IMR-90 (cell line): ENCODE measurements at regions not wholly inside any gene's neighbourhood (a gene's known extent, or its start where the extent isn't known, plus 50 kb on each side); places are given as distances from the start of the nearest gene placed in this dataset.

Experiments
- ATAC-seq: fragments of 200-7000 bp; cut with Tn5 transposase; 2 replicates; pipeline ENCODE4 v1.9.1; 2020; ENCODE audit warnings: low read depth, mild to moderate bottlenecking, moderate library complexity
- BruUV-seq: library from RNA; stranded (reverse); fragments of 400-500 nt; replicated peaks from 2 replicates; lab custom pipeline; 2021; lab: Mats Ljungman, UMichigan
- CTCF ChIA-PET: fragments of 300-600 bp; formaldehyde crosslinking; extraction: SDS; loops from one replicate; lab custom pipeline; 2021; ENCODE audit warnings: antibody characterized with exemption; lab: Yijun Ruan, JAX
- POLR2A ChIA-PET: fragments of 300-600 bp; sonication (Branson Sonifier 250); formaldehyde crosslinking; loops from one replicate; lab custom pipeline; 2022; ENCODE audit warnings: antibody characterized with exemption; ENCODE audit not compliant: unreplicated experiment; lab: Charles Lee
- DNase-seq: peaks from one replicate; pipeline ENCODE4 v3.0.0; 2013
- H2AFZ ChIP-seq: replicated peaks from 2 replicates; pipeline ENCODE3; 2013; ENCODE audit warnings: low read length, mild to moderate bottlenecking; ENCODE audit not compliant: poor library complexity
- H2AK5ac ChIP-seq: 2 replicates; pipeline ENCODE4 v1.6.1; 2013; ENCODE audit warnings: low read depth, low read length, inconsistent platforms
- H2AK9ac ChIP-seq: replicated peaks from 2 replicates; pipeline ENCODE3; 2013; ENCODE audit warnings: mild to moderate bottlenecking, low read depth, low read length, moderate library complexity; ENCODE audit not compliant: poor library complexity
- H2BK120ac ChIP-seq: 2 replicates; pipeline ENCODE4 v1.6.1; 2013; ENCODE audit warnings: low read depth, low read length, inconsistent platforms
- H2BK15ac ChIP-seq: 3 replicates; pipeline ENCODE4 v1.6.1; 2013; ENCODE audit warnings: low read depth, low read length, inconsistent platforms
- H2BK20ac ChIP-seq: 2 replicates; pipeline ENCODE4 v1.6.1; 2013; ENCODE audit warnings: low read depth, mild to moderate bottlenecking, inconsistent platforms, low read length, moderate library complexity
- H2BK5ac ChIP-seq: 2 replicates; pipeline ENCODE4 v1.6.1; 2013; ENCODE audit warnings: mild to moderate bottlenecking, low read depth, low read length, inconsistent platforms; ENCODE audit not compliant: poor library complexity, severe bottlenecking
- H3K14ac ChIP-seq: replicated peaks from 2 replicates; pipeline ENCODE4 v1.6.1; 2013; ENCODE audit warnings: low read depth, low read length, inconsistent platforms
- H3K18ac ChIP-seq: 2 replicates; pipeline ENCODE4 v1.6.1; 2013; ENCODE audit warnings: low read depth, low read length, control low read depth
- H3K23ac ChIP-seq: 2 replicates; pipeline ENCODE4 v1.6.1; 2013; ENCODE audit warnings: low read depth, low read length, inconsistent platforms
- H3K27ac ChIP-seq: 2 replicates; pipeline ENCODE4 v1.5.1; 2013; ENCODE audit warnings: mild to moderate bottlenecking, control low read depth, low read length; ENCODE audit not compliant: insufficient read depth
- H3K27me3 ChIP-seq: 2 replicates; pipeline ENCODE4 v1.6.1; 2013; ENCODE audit warnings: low read length; ENCODE audit not compliant: control insufficient read depth, insufficient read depth
- H3K36me3 ChIP-seq: 2 replicates; pipeline ENCODE4 v1.6.1; 2013; ENCODE audit warnings: low read length, mixed read lengths; ENCODE audit not compliant: control insufficient read depth, insufficient read depth
- H3K4ac ChIP-seq: 2 replicates; pipeline ENCODE4 v1.6.1; 2013; ENCODE audit warnings: low read depth, low read length, inconsistent platforms
- H3K4me1 ChIP-seq: 2 replicates; pipeline ENCODE4 v1.6.1; 2013; ENCODE audit warnings: low read length, mixed read lengths; ENCODE audit not compliant: control insufficient read depth, insufficient read depth
- H3K4me2 ChIP-seq: 2 replicates; pipeline ENCODE4 v1.6.1; 2013; ENCODE audit warnings: low read depth, mild to moderate bottlenecking, control low read depth, low read length, moderate library complexity
- H3K4me3 ChIP-seq: 2 replicates; pipeline ENCODE4 v1.5.1; 2013; ENCODE audit warnings: low read depth, mild to moderate bottlenecking, control low read depth, low read length, moderate library complexity; ENCODE audit not compliant: insufficient read depth
- H3K56ac ChIP-seq: 2 replicates; pipeline ENCODE4 v1.6.1; 2013; ENCODE audit warnings: low read length, inconsistent platforms; ENCODE audit not compliant: insufficient read depth; ENCODE audit errors: extremely low read depth
- H3K79me1 ChIP-seq, 2 experiments: 2 replicates each; pipeline ENCODE4 v1.6.1; 2013; ENCODE audit warnings: low read length in 2 of 2, inconsistent platforms in 1 of 2, low read depth in 1 of 2
- H3K9ac ChIP-seq: 2 replicates; pipeline ENCODE4 v1.6.1; 2013; ENCODE audit warnings: low read depth, low read length, control low read depth
- H3K9me1 ChIP-seq: 2 replicates; pipeline ENCODE4 v1.6.1; 2013; ENCODE audit warnings: low read length, inconsistent platforms; ENCODE audit not compliant: insufficient read depth
- H3K9me3 ChIP-seq: 2 replicates; pipeline ENCODE4 v1.6.1; 2013; ENCODE audit warnings: low read length; ENCODE audit not compliant: control insufficient read depth, insufficient read depth
- H4K20me1 ChIP-seq: 2 replicates; pipeline ENCODE4 v1.6.1; 2013; ENCODE audit warnings: low read length, inconsistent platforms; ENCODE audit not compliant: insufficient read depth
- H4K5ac ChIP-seq: 2 replicates; pipeline ENCODE4 v1.6.1; 2013; ENCODE audit warnings: mild to moderate bottlenecking, low read depth, low read length, control low read depth
- H4K8ac ChIP-seq, 2 experiments: 2 replicates each; pipeline ENCODE4 v1.6.1; 2013; ENCODE audit warnings: low read depth in 2 of 2, low read length in 2 of 2, control low read depth in 1 of 2, inconsistent platforms in 1 of 2
- H4K91ac ChIP-seq: 2 replicates; pipeline ENCODE4 v1.6.1; 2013; ENCODE audit warnings: low read depth, low read length, inconsistent platforms; ENCODE audit not compliant: insufficient read depth
- CEBPB ChIP-seq: IDR thresholded peaks from 2 replicates; pipeline ENCODE4 v1.6.1; 2012; ENCODE audit warnings: low read depth, low read length, improper control_type of control experiment
- CHD1 ChIP-seq: IDR thresholded peaks from 2 replicates; pipeline ENCODE4 v1.6.1; 2012; ENCODE audit warnings: low read depth, low read length, improper control_type of control experiment
- FOS ChIP-seq: fragments of 150-350 bp; IDR thresholded peaks from 2 replicates; pipeline ENCODE4 v1.6.1; 2016; ENCODE audit warnings: low read depth, low read length
- MAFK ChIP-seq: IDR thresholded peaks from 2 replicates; pipeline ENCODE4 v1.6.1; 2012; ENCODE audit warnings: low read depth, low read length, improper control_type of control experiment
- MAZ ChIP-seq: IDR thresholded peaks from 2 replicates; pipeline ENCODE4 v1.6.1; 2012; ENCODE audit warnings: low read depth, mild to moderate bottlenecking, low read length, improper control_type of control experiment, moderate library complexity, borderline replicate concordance
- NFE2L2 ChIP-seq: fragments of 150-350 bp; IDR thresholded peaks from 2 replicates; pipeline ENCODE4 v1.6.1; 2016; ENCODE audit warnings: low read depth, mild to moderate bottlenecking, low read length
- RAD21 ChIP-seq: IDR thresholded peaks from 2 replicates; pipeline ENCODE4 v1.6.1; 2012; ENCODE audit warnings: low read length, improper control_type of control experiment
- RCOR1 ChIP-seq: IDR thresholded peaks from 2 replicates; pipeline ENCODE4 v1.6.1; 2012; ENCODE audit warnings: mild to moderate bottlenecking, low read length, improper control_type of control experiment; ENCODE audit not compliant: insufficient replicate concordance
- RFX5 ChIP-seq: IDR thresholded peaks from 2 replicates; pipeline ENCODE4 v1.8.0; 2012; ENCODE audit warnings: low read depth, mild to moderate bottlenecking, low read length, moderate library complexity
- WGBS, 2 experiments: methylation state at CpG; one replicate each; pipeline versions ENCODE4 v1.1.5 to v1.1.7; 2013; ENCODE audit warnings: missing lambda C conversion rate in 2 of 2; ENCODE audit not compliant: insufficient read length in 1 of 2; ENCODE audit errors: extremely low coverage in 2 of 2; 5-methylcytosine and 5-hydroxymethylcytosine counted together
- dilution Hi-C: fragments of 300-500 bp; cut with HindIII; formaldehyde crosslinking; loops from one replicate; pipeline ENCODE4 v1.14.3; 2018; ENCODE audit warnings: low sequenced_read_pairs; ENCODE audit not compliant: unreplicated experiment
- in situ Hi-C: fragments of 300-500 bp; cut with MboI; formaldehyde crosslinking; loops from 3 replicates; pipeline ENCODE4 v1.14.3; 2019; ENCODE audit warnings: low sequenced_read_pairs, inconsistent platforms, mixed read lengths
- intact Hi-C: fragments of 100-400 bp; cut with micrococcal nuclease; formaldehyde crosslinking; loops from 2 replicates; pipeline ENCODE4 v1.10.0; 2022
- TF ChIP-seq, protein P1 (sequence below): fragments of 150-350 bp; IDR thresholded peaks from 2 replicates; pipeline ENCODE4 v1.6.1; 2016; ENCODE audit warnings: low read depth, mild to moderate bottlenecking, low read length, moderate library complexity, borderline replicate concordance
- TF ChIP-seq, protein P2 (sequence below): conservative IDR thresholded peaks from 2 replicates; pipeline ENCODE4 v1.5.1; 2012; ENCODE audit warnings: mild to moderate bottlenecking, low read depth, low read length, improper control_type of control experiment

DNA sequence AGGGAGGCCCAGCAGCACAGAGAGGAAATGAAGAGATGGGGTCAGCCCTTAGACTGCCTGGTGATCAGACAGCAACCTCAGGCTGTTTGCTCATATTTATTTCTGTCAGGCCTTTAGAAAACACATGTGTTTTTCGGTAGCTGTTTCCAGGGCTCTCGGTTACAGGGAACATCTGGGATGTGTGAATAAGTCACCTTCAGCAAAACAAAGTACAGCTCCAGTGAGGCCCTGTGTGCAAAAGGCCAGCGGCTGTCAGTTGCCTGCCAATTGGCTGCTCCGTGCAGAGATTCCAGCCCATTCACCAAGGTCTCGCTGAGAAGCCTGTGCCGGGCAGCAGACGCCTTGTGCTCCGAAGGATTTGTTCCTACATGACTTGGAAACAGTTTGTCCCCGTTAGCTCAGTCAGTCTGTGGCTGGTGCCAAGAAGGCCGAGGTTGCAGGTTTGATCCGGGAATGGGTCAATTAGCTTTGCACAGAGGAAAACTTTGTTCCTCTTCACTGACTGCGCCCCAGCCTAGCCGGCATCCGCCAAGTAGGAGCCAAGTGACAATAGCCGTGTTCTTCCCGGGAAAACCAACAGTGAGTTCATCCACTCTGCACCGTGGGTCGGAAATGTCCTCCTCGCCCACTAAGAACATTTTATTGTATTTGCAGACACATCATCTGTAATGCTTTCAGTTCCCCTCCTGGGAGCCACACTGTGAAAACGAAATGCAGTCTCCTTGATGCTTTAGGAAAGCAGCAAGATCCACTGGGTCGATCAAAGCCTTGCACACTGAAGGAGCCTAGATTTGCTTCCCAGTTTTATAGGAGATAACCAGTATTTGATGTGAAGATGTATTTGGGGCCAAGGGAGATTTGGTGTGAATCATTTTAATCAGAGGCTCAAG, 315.4 kb upstream of the CDYL start (continued):
- TF ChIP-seq, protein P1, sequence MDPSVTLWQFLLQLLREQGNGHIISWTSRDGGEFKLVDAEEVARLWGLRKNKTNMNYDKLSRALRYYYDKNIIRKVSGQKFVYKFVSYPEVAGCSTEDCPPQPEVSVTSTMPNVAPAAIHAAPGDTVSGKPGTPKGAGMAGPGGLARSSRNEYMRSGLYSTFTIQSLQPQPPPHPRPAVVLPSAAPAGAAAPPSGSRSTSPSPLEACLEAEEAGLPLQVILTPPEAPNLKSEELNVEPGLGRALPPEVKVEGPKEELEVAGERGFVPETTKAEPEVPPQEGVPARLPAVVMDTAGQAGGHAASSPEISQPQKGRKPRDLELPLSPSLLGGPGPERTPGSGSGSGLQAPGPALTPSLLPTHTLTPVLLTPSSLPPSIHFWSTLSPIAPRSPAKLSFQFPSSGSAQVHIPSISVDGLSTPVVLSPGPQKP, result no peak
- no peak for TF ChIP-seq FOS

DNA sequence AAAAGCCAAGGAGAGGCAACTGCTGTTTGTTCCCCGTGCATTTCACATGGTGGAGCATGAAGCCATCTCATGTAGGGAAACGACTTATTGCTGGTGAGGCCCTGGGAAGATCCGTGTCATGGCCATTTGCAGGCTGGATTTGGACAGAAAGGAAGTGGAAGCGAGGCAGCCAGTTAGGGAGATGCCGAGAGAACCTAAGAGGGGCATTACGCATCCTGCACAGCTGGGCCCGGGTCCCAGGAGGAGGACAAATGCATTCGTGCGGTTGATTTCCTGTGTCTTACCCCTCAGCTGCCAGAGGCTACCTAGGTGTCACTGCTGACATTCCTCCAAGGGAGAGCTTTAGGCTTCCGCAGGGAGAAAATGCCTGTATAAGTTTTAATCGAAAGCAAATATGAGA, 316.2 kb upstream of the CDYL start:
- H3K4me3 ChIP-seq, result no peak overlapping the region
- H2BK20ac ChIP-seq, result peak overlapping the region; percentile 2; the same call in 1 of the 2 replicates
- no peak overlapping the region for H3K14ac ChIP-seq
- intact Hi-C loops (no loop called here), dilution Hi-C loops (no loop called here), in situ Hi-C loops (no loop called here)
- CTCF ChIA-PET, result no interaction called here
- no peak overlapping the region for H2AK9ac ChIP-seq
- DNase-seq (no peak), ATAC-seq (no peak)
- no peak overlapping the region for H3K4me2 ChIP-seq
- POLR2A ChIA-PET, result no interaction called here
- H4K20me1 ChIP-seq, result no peaks in the 10 kb centered on the region
- H3K9me3 ChIP-seq, result peaks cover 8% of the 10 kb centered on the region
- peak overlapping the region; percentile 7; the same call in 1 of the 2 replicates for H3K4ac ChIP-seq
- H3K23ac ChIP-seq, result no peak overlapping the region
- peak overlapping the region; percentile 74; the same call in 1 of the 2 replicates for H2AK5ac ChIP-seq
- H3K4me1 ChIP-seq, result peaks cover 17% of the 10 kb centered on the region
- no TSS peak for BruUV-seq
- no peaks in the 10 kb centered on the region for H3K27me3 ChIP-seq
- peak overlapping the region; percentile 87; the same call in 1 of the 2 replicates for H2BK120ac ChIP-seq
- H3K9ac ChIP-seq, result no peak overlapping the region
- peak overlapping the region; percentile 1 to 54; a peak in 1 of 4 replicates for H4K8ac ChIP-seq
- peak overlapping the region; percentile 21; the same call in 1 of the 2 replicates for H4K5ac ChIP-seq
- H2BK15ac ChIP-seq, result peak overlapping the region; percentile 23; the same call in 1 of the 3 replicates
- 0 out of 2 replicates have a peak overlapping the region, but pooled peaks have one; percentile 12 for H4K91ac ChIP-seq
- no peaks in the 10 kb centered on the region for H3K79me1 ChIP-seq
- H3K9me1 ChIP-seq, result peaks cover 7% of the 10 kb centered on the region; the same call in 1 of the 2 replicates
- H3K27ac ChIP-seq, result no peak overlapping the region
- no peak overlapping the region for H2AFZ ChIP-seq
- H3K36me3 ChIP-seq, result no peaks in the 10 kb centered on the region
- H3K18ac ChIP-seq, result peak overlapping the region; percentile 40; the same call in 1 of the 2 replicates
- 92% methylated on average over 4 of the region's 11 CpGs; no CpG with 5 or more reads in 1 of the 2 experiments for WGBS, 2 experiments
- H2BK5ac ChIP-seq, result no peak overlapping the region
- no peak overlapping the region for H3K56ac ChIP-seq
- TF ChIP-seq CEBPB (no peak), CHD1 (no peak), RFX5 (no peak), RAD21 (no peak), MAZ (no peak), MAFK (no peak), RCOR1 (no peak), FOS (no peak), NFE2L2 (no peak)
- TF ChIP-seq, protein P1, result no peak
- TF ChIP-seq, protein P2, sequence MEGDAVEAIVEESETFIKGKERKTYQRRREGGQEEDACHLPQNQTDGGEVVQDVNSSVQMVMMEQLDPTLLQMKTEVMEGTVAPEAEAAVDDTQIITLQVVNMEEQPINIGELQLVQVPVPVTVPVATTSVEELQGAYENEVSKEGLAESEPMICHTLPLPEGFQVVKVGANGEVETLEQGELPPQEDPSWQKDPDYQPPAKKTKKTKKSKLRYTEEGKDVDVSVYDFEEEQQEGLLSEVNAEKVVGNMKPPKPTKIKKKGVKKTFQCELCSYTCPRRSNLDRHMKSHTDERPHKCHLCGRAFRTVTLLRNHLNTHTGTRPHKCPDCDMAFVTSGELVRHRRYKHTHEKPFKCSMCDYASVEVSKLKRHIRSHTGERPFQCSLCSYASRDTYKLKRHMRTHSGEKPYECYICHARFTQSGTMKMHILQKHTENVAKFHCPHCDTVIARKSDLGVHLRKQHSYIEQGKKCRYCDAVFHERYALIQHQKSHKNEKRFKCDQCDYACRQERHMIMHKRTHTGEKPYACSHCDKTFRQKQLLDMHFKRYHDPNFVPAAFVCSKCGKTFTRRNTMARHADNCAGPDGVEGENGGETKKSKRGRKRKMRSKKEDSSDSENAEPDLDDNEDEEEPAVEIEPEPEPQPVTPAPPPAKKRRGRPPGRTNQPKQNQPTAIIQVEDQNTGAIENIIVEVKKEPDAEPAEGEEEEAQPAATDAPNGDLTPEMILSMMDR, result no peak
